Ovary (tissue), 3 donors: ENCODE measurements at regions not wholly inside any gene's neighbourhood (a gene's known extent, or its start where the extent isn't known, plus 50 kb on each side); places are given as distances from the start of the nearest gene placed in this dataset.

Source experiments
- CTCF ChIP-seq, 3 donors: fragments of 450-650 bp in 2 of 3; fragments of 200-600 bp in 1 of 3; IDR thresholded peaks; one replicate each; pipeline versions ENCODE4 v1.5.1 to v1.8.0; 2016 to 2022; ENCODE audit warnings: antibody characterized with exemption in 3 of 3, mild to moderate bottlenecking in 1 of 3
- EP300 ChIP-seq: sonication (generic); formaldehyde crosslinking; IDR thresholded peaks from one replicate; pipeline ENCODE4 v1.6.1; 2017; ENCODE audit warnings: antibody characterized with exemption
- POLR2A ChIP-seq: fragments of 450-650 bp; IDR thresholded peaks from one replicate; pipeline ENCODE4 v1.6.1; 2017; ENCODE audit warnings: antibody characterized with exemption, mild to moderate bottlenecking, moderate library complexity
- donor health status: DM: no; HTN: no; CAD: no.

- TF ChIP-seq CTCF (IDR thresholded peaks at IDR 0.05) (no peak), POLR2A (no peak), EP300 (no peak)
Measured at GRCh38 chr5:160918386-160918785, 66.4 kb upstream of the ATP10B start.
